CD4-positive, alpha-beta T cell (primary cell): ENCODE measurements at regions not wholly inside any gene's neighbourhood (a gene's known extent, or its start where the extent isn't known, plus 50 kb on each side); places are given as distances from the start of the nearest gene placed in this dataset.

Source experiments
- ATAC-seq: fragments of 200-7000 bp; cut with Tn5 transposase; one replicate; pipeline ENCODE4 v1.10.0; 2022; ENCODE audit warnings: mild to moderate bottlenecking; ENCODE audit not compliant: poor library complexity
- CTCF ChIA-PET: fragments of 350-600 bp; sonication (Branson Sonifier 250); formaldehyde crosslinking; loops from one replicate; lab custom pipeline; 2021; ENCODE audit warnings: antibody characterized with exemption, inconsistent platforms; lab: Charles Lee
- POLR2A ChIA-PET: fragments of 350-600 bp; sonication (Branson Sonifier 250); formaldehyde crosslinking; loops from one replicate; lab custom pipeline; 2021; ENCODE audit warnings: antibody characterized with exemption, inconsistent platforms; lab: Charles Lee
- DNase-seq, 14 experiments: peaks; one replicate each; pipeline ENCODE4 v3.0.0-alpha.2; 2013 to 2020; ENCODE audit warnings: mixed read lengths in 2 of 14
- H3K27ac ChIP-seq, 2 donors: one replicate each; pipeline versions ENCODE4 v1.5.1 to v1.7.0; 2013; ENCODE audit warnings: low read length in 2 of 2, low read depth in 1 of 2, mild to moderate bottlenecking in 1 of 2
- H3K27me3 ChIP-seq, 2 experiments: 1 replicate in 1 of 2; 2 replicates in 1 of 2; pipeline versions ENCODE4 v1.6.1 to v1.7.0; 2013; ENCODE audit warnings: low read length in 2 of 2, control low read depth in 1 of 2, mild to moderate bottlenecking in 1 of 2, moderate library complexity in 1 of 2; ENCODE audit not compliant: insufficient read depth in 2 of 2, control insufficient read depth in 1 of 2
- H3K36me3 ChIP-seq: one replicate; pipeline ENCODE4 v1.6.1; 2013; ENCODE audit warnings: low read length, control low read depth; ENCODE audit not compliant: insufficient read depth
- H3K4me1 ChIP-seq: one replicate; pipeline ENCODE4 v1.6.1; 2013; ENCODE audit warnings: low read length, control low read depth; ENCODE audit not compliant: insufficient read depth
- H3K4me3 ChIP-seq: one replicate; pipeline ENCODE4 v1.5.1; 2013; ENCODE audit warnings: mild to moderate bottlenecking, low read length, moderate library complexity
- H3K9me3 ChIP-seq, 2 experiments: 1 replicate in 1 of 2; 2 replicates in 1 of 2; pipeline versions ENCODE4 v1.6.1 to v1.7.0; 2013; ENCODE audit warnings: low read length in 2 of 2, mild to moderate bottlenecking in 2 of 2, control low read depth in 1 of 2, moderate library complexity in 1 of 2; ENCODE audit not compliant: control insufficient read depth in 1 of 2, insufficient read depth in 1 of 2
- H3K27ac Mint-ChIP-seq: one replicate; pipeline ENCODE4 v1.8.0; 2020; ENCODE audit warnings: mixed read lengths
- H3K27me3 Mint-ChIP-seq: one replicate; pipeline ENCODE4 v1.8.0; 2021; ENCODE audit warnings: mixed read lengths
- H3K36me3 Mint-ChIP-seq: one replicate; pipeline ENCODE4 v1.8.0; 2021; ENCODE audit warnings: low read depth, mixed read lengths
- H3K4me1 Mint-ChIP-seq: one replicate; pipeline ENCODE4 v1.8.0; 2021; ENCODE audit warnings: low read depth, mixed read lengths
- H3K4me3 Mint-ChIP-seq: one replicate; pipeline ENCODE4 v1.8.0; 2020; ENCODE audit warnings: mild to moderate bottlenecking, mixed read lengths
- H3K9me3 Mint-ChIP-seq: one replicate; pipeline ENCODE4 v1.8.0; 2020; ENCODE audit warnings: mixed read lengths
- CTCF ChIP-seq: fragments of 200-600 bp; IDR thresholded peaks from one replicate; pipeline ENCODE4 v1.8.0; 2022; ENCODE audit warnings: antibody characterized with exemption, mild to moderate bottlenecking
- intact Hi-C, 2 experiments: fragments of 100-400 bp; cut with DNase I in 1 of 2; cut with micrococcal nuclease in 1 of 2; formaldehyde crosslinking; loops; one replicate each; pipeline versions ENCODE4 v1.15.1 to v1.9.0; 2023 to 2025; cut with DNase I, micrococcal nuclease

- H3K4me1 Mint-ChIP-seq, result no peaks in the 10 kb centered on the region
- H3K27me3 Mint-ChIP-seq, result no peaks in the 10 kb centered on the region
- H3K4me3 Mint-ChIP-seq, result no peak overlapping the region
- DNase-seq (no peak), ATAC-seq (no peak)
- intact Hi-C loops, result no loop called here
- TF ChIP-seq CTCF, result no peak
- H3K27ac Mint-ChIP-seq, result no peak overlapping the region
- ChIA-PET CTCF (no interaction called here), POLR2A (interaction anchor here (0.7 kb wide), 1 partner anchor 79 kb away, joined by 3 read pairs; no protein-coding TSS in a partner anchor)
- Histone ChIP-seq H3K4me1 (no peaks in the 10 kb centered on the region), H3K4me3 (no peak overlapping the region), H3K36me3 (no peaks in the 10 kb centered on the region), H3K27me3 (no peaks in the 10 kb centered on the region), H3K27ac (no peak overlapping the region), H3K9me3 (peaks cover 0 to 5% of the 10 kb centered on the region in 2 experiments)
- H3K9me3 Mint-ChIP-seq, result peaks cover 3% of the 10 kb centered on the region
- no peaks in the 10 kb centered on the region for H3K36me3 Mint-ChIP-seq
Observed at GRCh38 chr15:27670486-27671209, 428.5 kb downstream of the OCA2 start.

DNA sequence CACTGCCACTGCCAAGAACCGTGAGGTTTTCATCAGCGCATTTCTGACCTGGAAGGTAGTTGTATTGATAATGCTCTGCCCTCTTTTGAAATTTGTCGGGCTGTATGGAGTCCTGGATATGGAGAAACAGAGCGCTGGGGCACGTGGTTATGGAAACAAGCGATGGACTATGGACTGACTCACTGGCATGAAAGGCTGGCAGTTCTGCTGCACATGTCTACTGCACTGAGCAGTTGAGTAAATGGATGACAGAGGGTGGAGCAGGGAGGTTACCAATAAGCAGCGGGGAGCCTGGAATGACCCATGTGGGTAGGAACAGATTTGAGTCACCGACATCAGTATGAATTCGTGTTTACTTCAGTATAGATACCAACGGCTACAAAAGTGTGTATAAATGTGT lies 429.5 kb downstream of the OCA2 start:
- CTCF ChIA-PET, result no interaction called here
- intact Hi-C loops, result no loop called here

GRCh38 chr15:27668471-27669220 lies 430.5 kb downstream of the OCA2 start:
- peaks cover 7% of the 10 kb centered on the region for H3K9me3 Mint-ChIP-seq
- Histone ChIP-seq H3K27me3 (no peaks in the 10 kb centered on the region), H3K36me3 (no peaks in the 10 kb centered on the region), H3K4me3 (no peak overlapping the region), H3K4me1 (no peaks in the 10 kb centered on the region), H3K9me3 (peaks cover 0 to 5% of the 10 kb centered on the region in 2 experiments), H3K27ac (no peak overlapping the region)
- no peaks in the 10 kb centered on the region for H3K27me3 Mint-ChIP-seq
- ChIA-PET POLR2A (no interaction called here), CTCF (no interaction called here)
- DNase-seq (no peak), ATAC-seq (no peak)
- no peaks in the 10 kb centered on the region for H3K36me3 Mint-ChIP-seq
- no peaks in the 10 kb centered on the region for H3K4me1 Mint-ChIP-seq
- intact Hi-C loops, result no loop called here
- no peak for TF ChIP-seq CTCF
- no peak overlapping the region for H3K4me3 Mint-ChIP-seq
- no peak overlapping the region for H3K27ac Mint-ChIP-seq

More for the DNA sequence above, 429.5 kb downstream of the OCA2 start:
- no peak overlapping the region for H3K27ac Mint-ChIP-seq
- H3K36me3 Mint-ChIP-seq, result no peaks in the 10 kb centered on the region
- no peaks in the 10 kb centered on the region for H3K27me3 Mint-ChIP-seq
- POLR2A ChIA-PET, result no interaction called here
- no peak for TF ChIP-seq CTCF
- Histone ChIP-seq H3K27me3 (no peaks in the 10 kb centered on the region), H3K27ac (no peak overlapping the region), H3K36me3 (no peaks in the 10 kb centered on the region), H3K4me3 (no peak overlapping the region), H3K9me3 (peaks cover 0 to 5% of the 10 kb centered on the region in 2 experiments), H3K4me1 (no peaks in the 10 kb centered on the region)
- no peak overlapping the region for H3K4me3 Mint-ChIP-seq
- no peak for DNase-seq
- no peaks in the 10 kb centered on the region for H3K4me1 Mint-ChIP-seq
- H3K9me3 Mint-ChIP-seq, result peaks cover 3% of the 10 kb centered on the region
- ATAC-seq, result no peak
